ENCODE measurements at regions not wholly inside any gene's neighbourhood (a gene's known extent, or its start where the extent isn't known, plus 50 kb on each side); places are given as distances from the start of the nearest gene placed in this dataset.

DNA sequence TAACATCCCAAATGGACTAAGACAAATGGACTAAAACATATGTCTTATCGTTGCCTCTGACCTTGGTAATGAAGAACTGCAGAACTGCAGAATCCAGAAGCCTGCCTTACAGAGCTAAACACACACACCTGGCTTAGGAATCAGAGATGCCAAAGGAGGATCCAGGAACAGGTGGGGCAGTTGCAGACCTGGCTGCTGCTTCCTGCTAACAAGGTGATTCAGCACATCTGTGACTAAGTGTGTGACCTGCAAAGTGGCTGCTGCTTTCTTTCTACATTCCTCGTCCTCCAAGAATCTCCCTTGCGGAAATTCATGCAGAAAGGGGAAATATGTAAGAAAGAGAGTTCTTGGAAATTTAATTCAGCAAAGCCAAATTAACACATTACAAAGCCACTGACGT, 96.8 kb upstream of the NLGN4X start:
- no peaks in the 10 kb centered on the region for H3K27me3 ChIP-seq
- no peak overlapping the region for H3K4me3 ChIP-seq
- ATAC-seq (ENCODE audit: low FRiP score in 2 of 2) (no peak), DNase-seq (no peak)
- no peaks in the 10 kb centered on the region for H3K36me3 ChIP-seq
- no peaks in the 10 kb centered on the region for H3K4me1 ChIP-seq
- peaks cover 0 to 6% (median 0%) of the 10 kb centered on the region in 4 donors for H3K9me3 ChIP-seq
- WGBS, 2 donors, result 70 to 79% methylated on average over 4 of the region's 4 CpGs
- H3K27ac ChIP-seq, result no peak overlapping the region
- TF ChIP-seq, protein P1, sequence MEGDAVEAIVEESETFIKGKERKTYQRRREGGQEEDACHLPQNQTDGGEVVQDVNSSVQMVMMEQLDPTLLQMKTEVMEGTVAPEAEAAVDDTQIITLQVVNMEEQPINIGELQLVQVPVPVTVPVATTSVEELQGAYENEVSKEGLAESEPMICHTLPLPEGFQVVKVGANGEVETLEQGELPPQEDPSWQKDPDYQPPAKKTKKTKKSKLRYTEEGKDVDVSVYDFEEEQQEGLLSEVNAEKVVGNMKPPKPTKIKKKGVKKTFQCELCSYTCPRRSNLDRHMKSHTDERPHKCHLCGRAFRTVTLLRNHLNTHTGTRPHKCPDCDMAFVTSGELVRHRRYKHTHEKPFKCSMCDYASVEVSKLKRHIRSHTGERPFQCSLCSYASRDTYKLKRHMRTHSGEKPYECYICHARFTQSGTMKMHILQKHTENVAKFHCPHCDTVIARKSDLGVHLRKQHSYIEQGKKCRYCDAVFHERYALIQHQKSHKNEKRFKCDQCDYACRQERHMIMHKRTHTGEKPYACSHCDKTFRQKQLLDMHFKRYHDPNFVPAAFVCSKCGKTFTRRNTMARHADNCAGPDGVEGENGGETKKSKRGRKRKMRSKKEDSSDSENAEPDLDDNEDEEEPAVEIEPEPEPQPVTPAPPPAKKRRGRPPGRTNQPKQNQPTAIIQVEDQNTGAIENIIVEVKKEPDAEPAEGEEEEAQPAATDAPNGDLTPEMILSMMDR (IDR thresholded peaks at IDR 0.05), result no peak
- no peak for TF ChIP-seq POLR2AphosphoS5 (IDR thresholded peaks at IDR 0.05)
- no peak for TF ChIP-seq POLR2A (IDR thresholded peaks at IDR 0.05)
- TF ChIP-seq EP300 (IDR thresholded peaks at IDR 0.05), result no peak

DNA sequence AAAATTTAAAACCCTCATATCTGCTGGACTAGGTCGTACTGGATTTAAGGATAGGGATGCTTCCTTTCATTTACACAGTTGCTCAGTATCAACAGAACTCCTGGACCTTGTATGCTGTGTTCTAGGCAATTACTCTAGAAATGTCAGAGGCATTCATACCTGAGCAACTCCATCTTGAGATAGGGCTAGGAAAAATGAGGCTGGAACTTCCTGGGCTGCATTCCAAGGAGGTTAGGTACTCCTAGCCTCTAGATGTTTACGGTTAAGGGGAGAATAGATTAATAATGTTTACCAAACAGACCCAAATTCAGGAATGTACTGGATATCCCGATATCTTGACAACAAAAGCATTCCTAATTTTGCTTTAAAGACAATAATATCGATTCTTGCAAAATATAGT, 84.7 kb upstream of the NLGN4X start:
- 58 to 62% methylated on average over 4 of the region's 4 CpGs for WGBS, 2 donors

DNA sequence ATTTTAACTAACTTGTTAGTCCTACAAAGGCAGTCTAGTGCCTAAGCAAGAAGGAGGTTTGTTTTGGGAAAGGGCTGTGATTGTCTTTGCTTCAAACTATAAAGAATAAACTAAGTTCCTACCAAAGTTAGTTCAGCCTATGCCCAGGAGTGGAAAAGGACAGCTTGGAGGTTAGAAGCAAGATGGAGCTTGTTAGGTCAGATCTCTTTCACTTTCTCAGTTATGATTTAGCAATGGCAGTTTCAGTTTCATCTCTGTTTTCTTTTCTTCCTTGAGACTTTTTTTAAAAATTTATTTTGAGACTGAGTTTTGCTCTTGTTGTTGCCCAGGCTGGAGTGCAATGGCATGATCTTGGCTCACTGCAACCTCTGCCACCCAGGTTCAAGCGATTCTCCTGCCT, 82.9 kb upstream of the NLGN4X start:
- ATAC-seq (ENCODE audit: low FRiP score in 2 of 2), result no peak
- Histone ChIP-seq H3K27me3 (no peaks in the 10 kb centered on the region), H3K36me3 (no peaks in the 10 kb centered on the region), H3K9me3 (no peaks in the 10 kb centered on the region), H3K4me1 (no peaks in the 10 kb centered on the region), H3K4me3 (no peak overlapping the region), H3K27ac (no peak overlapping the region)
- no peak for DNase-seq
- WGBS, 2 donors, result 83 to 93% methylated on average over 1 of the region's 1 CpG
- TF ChIP-seq POLR2A (IDR thresholded peaks at IDR 0.05), result no peak
- no peak for TF ChIP-seq POLR2AphosphoS5 (IDR thresholded peaks at IDR 0.05)
- TF ChIP-seq, protein P1 (IDR thresholded peaks at IDR 0.05), result no peak
- TF ChIP-seq EP300 (IDR thresholded peaks at IDR 0.05), result no peak

More for the DNA sequence above, 84.7 kb upstream of the NLGN4X start:
- no peak for DNase-seq
- no peaks in the 10 kb centered on the region for H3K27me3 ChIP-seq
- H3K4me1 ChIP-seq, result no peaks in the 10 kb centered on the region
- H3K36me3 ChIP-seq, result no peaks in the 10 kb centered on the region
- H3K4me3 ChIP-seq, result no peak overlapping the region
- TF ChIP-seq POLR2A (IDR thresholded peaks at IDR 0.05), result no peak
- no peak for TF ChIP-seq EP300 (IDR thresholded peaks at IDR 0.05)
- no peak for TF ChIP-seq POLR2AphosphoS5 (IDR thresholded peaks at IDR 0.05)
- TF ChIP-seq, protein P1 (IDR thresholded peaks at IDR 0.05), result no peak
- ATAC-seq (ENCODE audit: low FRiP score in 2 of 2), result no peak
- no peak overlapping the region for H3K27ac ChIP-seq
- no peaks in the 10 kb centered on the region for H3K9me3 ChIP-seq

DNA sequence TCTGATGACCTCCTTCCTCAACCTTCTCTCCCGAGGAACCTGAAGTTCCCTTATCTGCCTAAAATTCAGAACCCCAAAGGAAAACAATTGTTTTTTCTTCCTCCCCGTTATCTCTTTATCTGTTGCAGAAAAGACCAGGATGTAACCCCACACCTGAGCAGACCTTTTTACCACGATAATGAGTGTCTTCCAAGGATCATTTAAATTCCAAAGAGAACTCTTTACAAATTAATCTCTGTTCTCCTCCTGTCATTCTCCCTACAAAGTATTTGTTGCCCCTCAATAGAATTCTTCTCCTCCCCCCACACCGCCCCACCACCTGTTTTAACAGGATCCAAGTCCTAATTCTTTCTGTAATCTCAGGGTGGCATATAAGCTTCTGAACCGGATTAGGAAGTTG, 78.5 kb upstream of the NLGN4X start:
- WGBS, 2 donors, result 47 to 51% methylated on average over 5 of the region's 5 CpGs
- Histone ChIP-seq H3K27me3 (no peaks in the 10 kb centered on the region), H3K27ac (no peak overlapping the region), H3K4me1 (no peaks in the 10 kb centered on the region), H3K4me3 (no peak overlapping the region), H3K36me3 (no peaks in the 10 kb centered on the region), H3K9me3 (no peaks in the 10 kb centered on the region)
- no peak for TF ChIP-seq EP300 (IDR thresholded peaks at IDR 0.05)
- TF ChIP-seq, protein P1 (IDR thresholded peaks at IDR 0.05), result no peak
- TF ChIP-seq POLR2AphosphoS5 (IDR thresholded peaks at IDR 0.05), result no peak
- no peak for TF ChIP-seq POLR2A (IDR thresholded peaks at IDR 0.05)
- DNase-seq (no peak), ATAC-seq (ENCODE audit: low FRiP score in 2 of 2) (no peak)

DNA sequence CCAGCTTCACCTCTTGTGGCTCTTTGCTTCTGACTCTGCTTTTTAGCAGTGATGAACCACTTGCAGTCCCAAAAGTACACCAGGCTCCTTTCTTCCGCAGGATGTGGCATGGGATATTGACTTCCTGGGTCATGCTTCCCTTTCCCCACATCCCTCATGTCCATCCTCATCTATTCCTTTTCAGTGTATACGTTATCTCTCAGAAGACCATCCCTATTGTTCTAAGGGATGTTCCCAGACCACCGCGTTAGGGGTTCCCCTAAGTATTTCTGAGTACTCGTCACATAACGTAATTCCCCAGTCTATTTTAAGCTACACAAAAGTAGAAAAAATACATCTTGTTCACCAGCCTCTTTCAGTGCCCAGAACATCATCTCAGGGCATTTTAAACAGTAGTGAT, 71.1 kb upstream of the NLGN4X start:
- Histone ChIP-seq H3K9me3 (no peaks in the 10 kb centered on the region), H3K4me3 (no peak overlapping the region), H3K36me3 (no peaks in the 10 kb centered on the region), H3K27me3 (no peaks in the 10 kb centered on the region), H3K4me1 (no peaks in the 10 kb centered on the region), H3K27ac (no peak overlapping the region)
- ATAC-seq (ENCODE audit: low FRiP score in 2 of 2) (no peak), DNase-seq (no peak)
- no peak for TF ChIP-seq POLR2AphosphoS5 (IDR thresholded peaks at IDR 0.05)
- TF ChIP-seq, protein P1 (IDR thresholded peaks at IDR 0.05), result no peak
- TF ChIP-seq POLR2A (IDR thresholded peaks at IDR 0.05), result no peak
- no peak for TF ChIP-seq EP300 (IDR thresholded peaks at IDR 0.05)
- 78 to 88% methylated on average over 6 of the region's 6 CpGs for WGBS, 2 donors
